ENCODE measurements at regions not wholly inside any gene's neighbourhood (a gene's known extent, or its start where the extent isn't known, plus 50 kb on each side); places are given as distances from the start of the nearest gene placed in this dataset.

DNA sequence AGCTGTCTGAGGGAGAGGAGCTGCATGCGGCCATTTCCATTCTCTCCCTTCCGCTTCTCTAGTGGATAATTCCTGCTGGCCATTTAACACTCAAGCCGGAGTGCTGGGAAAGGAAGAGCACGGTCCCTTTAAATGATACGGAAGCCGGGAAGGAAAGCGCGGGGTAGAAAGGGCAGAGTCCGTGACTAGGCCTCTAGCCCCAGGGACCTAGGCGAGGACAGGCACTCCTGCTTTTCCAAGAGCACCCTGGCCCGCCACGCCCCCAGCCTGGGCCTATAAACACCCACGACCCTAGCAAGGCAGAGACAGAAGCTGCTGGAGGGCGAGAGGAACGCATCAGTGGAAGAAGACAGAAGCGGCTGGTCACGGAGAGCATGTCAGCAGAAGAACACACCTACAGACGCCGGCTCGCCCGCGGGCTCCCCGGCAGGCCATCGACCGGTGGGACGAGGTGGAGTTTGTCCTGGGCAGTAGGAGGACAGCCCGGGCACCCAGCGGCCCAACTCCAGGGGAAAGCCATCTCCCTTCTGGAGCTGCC is 1206.6 kb upstream of the TMEM132C start:
- no peaks in the 10 kb centered on the region for H3F3A ChIP-seq (ENCODE audit: low read depth)
- no peak overlapping the region for H3K4me3 ChIP-seq
- H3K9ac ChIP-seq = no peak overlapping the region
- H3K27ac Mint-ChIP-seq = peak overlapping the region; percentile 24
- no peaks in the 10 kb centered on the region for H4K20me1 ChIP-seq (ENCODE audit: low read depth)
- no peaks in the 10 kb centered on the region for H3K9me3 Mint-ChIP-seq
- TF ChIP-seq EZH2 (IDR thresholded peaks at IDR 0.05) (no peak), EZH2phosphoT487 (IDR thresholded peaks at IDR 0.05) (no peak)
- TF ChIP-seq, protein P1, sequence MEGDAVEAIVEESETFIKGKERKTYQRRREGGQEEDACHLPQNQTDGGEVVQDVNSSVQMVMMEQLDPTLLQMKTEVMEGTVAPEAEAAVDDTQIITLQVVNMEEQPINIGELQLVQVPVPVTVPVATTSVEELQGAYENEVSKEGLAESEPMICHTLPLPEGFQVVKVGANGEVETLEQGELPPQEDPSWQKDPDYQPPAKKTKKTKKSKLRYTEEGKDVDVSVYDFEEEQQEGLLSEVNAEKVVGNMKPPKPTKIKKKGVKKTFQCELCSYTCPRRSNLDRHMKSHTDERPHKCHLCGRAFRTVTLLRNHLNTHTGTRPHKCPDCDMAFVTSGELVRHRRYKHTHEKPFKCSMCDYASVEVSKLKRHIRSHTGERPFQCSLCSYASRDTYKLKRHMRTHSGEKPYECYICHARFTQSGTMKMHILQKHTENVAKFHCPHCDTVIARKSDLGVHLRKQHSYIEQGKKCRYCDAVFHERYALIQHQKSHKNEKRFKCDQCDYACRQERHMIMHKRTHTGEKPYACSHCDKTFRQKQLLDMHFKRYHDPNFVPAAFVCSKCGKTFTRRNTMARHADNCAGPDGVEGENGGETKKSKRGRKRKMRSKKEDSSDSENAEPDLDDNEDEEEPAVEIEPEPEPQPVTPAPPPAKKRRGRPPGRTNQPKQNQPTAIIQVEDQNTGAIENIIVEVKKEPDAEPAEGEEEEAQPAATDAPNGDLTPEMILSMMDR (IDR thresholded peaks at IDR 0.05) = no peak
- H3K79me2 ChIP-seq (ENCODE audit: low read depth) = no peaks in the 10 kb centered on the region
- H3K27me3 ChIP-seq = no peaks in the 10 kb centered on the region
- H2AFZ ChIP-seq (replicated peaks) = peak overlapping the region; percentile 68
- H3K4me3 Mint-ChIP-seq = peak overlapping the region; percentile 16
- peaks cover 4% of the 10 kb centered on the region for H3K27me3 Mint-ChIP-seq (ENCODE audit: insufficient read depth, low read depth)
- no peak overlapping the region for H3K4me2 ChIP-seq
- DNase-seq (ENCODE audit: low spot score) = no peak
- no peaks in the 10 kb centered on the region for H3K4me1 Mint-ChIP-seq
- H3K36me3 Mint-ChIP-seq = no peaks in the 10 kb centered on the region
- no peaks in the 10 kb centered on the region for H3K9me3 ChIP-seq (ENCODE audit: low read depth)
- H3K4me1 ChIP-seq = peaks cover 3% of the 10 kb centered on the region
- no peak overlapping the region for H3K27ac ChIP-seq
- H3K36me3 ChIP-seq = no peaks in the 10 kb centered on the region

DNA sequence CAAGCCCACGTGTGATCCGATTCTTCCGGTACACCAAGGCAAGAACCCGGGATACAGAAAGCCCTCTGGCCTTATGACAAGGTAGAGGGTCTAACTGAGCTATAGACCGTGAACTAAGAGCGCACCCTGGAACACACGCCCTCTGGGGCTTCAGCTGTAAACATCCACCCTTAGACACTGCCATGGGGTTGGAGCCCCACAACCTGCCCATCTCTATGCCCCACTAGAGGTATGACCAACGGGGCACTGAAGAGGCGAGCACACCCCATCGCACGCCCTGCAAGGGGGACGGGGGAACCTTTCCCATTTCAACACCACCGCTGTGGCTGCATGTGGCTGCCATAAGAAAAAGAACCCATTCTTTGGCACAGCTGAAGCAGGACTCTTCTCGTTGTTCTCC is 1206.0 kb upstream of the TMEM132C start:
- Mint-ChIP-seq H3K9me3 (no peaks in the 10 kb centered on the region), H3K27ac (no peak overlapping the region), H3K4me3 (no peak overlapping the region), H3K36me3 (no peaks in the 10 kb centered on the region), H3K27me3 (ENCODE audit: insufficient read depth, low read depth) (peaks cover 4% of the 10 kb centered on the region), H3K4me1 (no peaks in the 10 kb centered on the region)
- no peak overlapping the region for H3K4me3 ChIP-seq
- DNase-seq (ENCODE audit: low spot score) = no peak
- H3K36me3 ChIP-seq = no peaks in the 10 kb centered on the region
- H3F3A ChIP-seq (ENCODE audit: low read depth) = no peaks in the 10 kb centered on the region
- H3K27ac ChIP-seq = no peak overlapping the region
- no peaks in the 10 kb centered on the region for H3K27me3 ChIP-seq
- H3K9ac ChIP-seq = no peak overlapping the region
- no peaks in the 10 kb centered on the region for H3K79me2 ChIP-seq (ENCODE audit: low read depth)
- H3K9me3 ChIP-seq (ENCODE audit: low read depth) = no peaks in the 10 kb centered on the region
- H3K4me2 ChIP-seq = no peak overlapping the region
- no peak overlapping the region for H2AFZ ChIP-seq (replicated peaks)
- TF ChIP-seq, protein P1 (IDR thresholded peaks at IDR 0.05) = no peak
- peaks cover 3% of the 10 kb centered on the region for H3K4me1 ChIP-seq
- H4K20me1 ChIP-seq (ENCODE audit: low read depth) = no peaks in the 10 kb centered on the region

DNA sequence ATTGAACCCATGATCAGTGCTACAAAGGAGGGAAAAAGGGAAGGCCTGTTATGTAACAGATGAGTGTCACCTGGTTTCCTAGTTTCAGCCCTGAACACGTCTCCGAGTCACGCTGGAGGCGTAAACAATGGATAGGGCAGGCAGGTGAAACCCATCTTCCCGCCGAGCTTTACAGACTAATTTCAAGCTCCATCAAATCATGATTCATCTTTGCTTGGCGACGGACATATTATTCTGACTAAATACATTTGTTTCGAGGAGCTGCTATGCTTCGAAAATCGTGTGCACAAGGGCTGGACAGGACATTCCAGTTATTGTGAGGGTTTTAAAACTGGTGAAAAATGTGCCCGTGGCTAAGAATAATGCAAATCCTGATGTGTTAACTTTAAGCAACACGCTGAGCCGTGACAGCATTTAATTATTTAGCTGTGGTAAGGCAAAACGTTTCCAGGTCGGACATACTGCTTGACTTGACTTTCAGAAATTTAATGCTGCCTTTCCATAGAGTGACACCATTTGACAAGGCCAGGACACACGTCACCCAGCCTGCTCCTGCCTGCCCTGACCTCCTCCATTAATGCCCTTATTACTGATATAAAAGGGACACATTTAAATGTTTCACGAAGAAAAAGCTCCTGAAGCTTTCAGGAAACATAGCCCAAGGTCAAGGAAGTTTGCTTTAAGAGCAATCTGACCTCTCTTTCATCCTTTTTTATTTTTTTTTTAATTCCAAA is 1203.5 kb upstream of the TMEM132C start:
- H3K9ac ChIP-seq = no peak overlapping the region
- DNase-seq (ENCODE audit: low spot score) = no peak
- no peaks in the 10 kb centered on the region for H4K20me1 ChIP-seq (ENCODE audit: low read depth)
- no peak overlapping the region for H3K4me3 ChIP-seq
- H3K79me2 ChIP-seq (ENCODE audit: low read depth) = no peaks in the 10 kb centered on the region
- no peak overlapping the region for H3K27ac ChIP-seq
- no peaks in the 10 kb centered on the region for H3F3A ChIP-seq (ENCODE audit: low read depth)
- H2AFZ ChIP-seq (replicated peaks) = no peak overlapping the region
- no peak overlapping the region for H3K4me3 Mint-ChIP-seq
- no peaks in the 10 kb centered on the region for H3K4me1 Mint-ChIP-seq
- H3K27me3 ChIP-seq = no peaks in the 10 kb centered on the region
- H3K9me3 Mint-ChIP-seq = no peaks in the 10 kb centered on the region
- H3K36me3 Mint-ChIP-seq = no peaks in the 10 kb centered on the region
- peaks cover 2% of the 10 kb centered on the region for H3K27me3 Mint-ChIP-seq (ENCODE audit: insufficient read depth, low read depth)
- H3K27ac Mint-ChIP-seq = no peak overlapping the region
- TF ChIP-seq EZH2phosphoT487 (IDR thresholded peaks at IDR 0.05) (no peak), EZH2 (IDR thresholded peaks at IDR 0.05) (no peak)
- TF ChIP-seq, protein P1 (IDR thresholded peaks at IDR 0.05) = no peak
- no peaks in the 10 kb centered on the region for H3K36me3 ChIP-seq
- H3K4me1 ChIP-seq = peaks cover 3% of the 10 kb centered on the region
- H3K4me2 ChIP-seq = no peak overlapping the region
- no peaks in the 10 kb centered on the region for H3K9me3 ChIP-seq (ENCODE audit: low read depth)
